ENCODE measurements at regions not wholly inside any gene's neighbourhood (a gene's known extent, or its start where the extent isn't known, plus 50 kb on each side); places are given as distances from the start of the nearest gene placed in this dataset.

DNA sequence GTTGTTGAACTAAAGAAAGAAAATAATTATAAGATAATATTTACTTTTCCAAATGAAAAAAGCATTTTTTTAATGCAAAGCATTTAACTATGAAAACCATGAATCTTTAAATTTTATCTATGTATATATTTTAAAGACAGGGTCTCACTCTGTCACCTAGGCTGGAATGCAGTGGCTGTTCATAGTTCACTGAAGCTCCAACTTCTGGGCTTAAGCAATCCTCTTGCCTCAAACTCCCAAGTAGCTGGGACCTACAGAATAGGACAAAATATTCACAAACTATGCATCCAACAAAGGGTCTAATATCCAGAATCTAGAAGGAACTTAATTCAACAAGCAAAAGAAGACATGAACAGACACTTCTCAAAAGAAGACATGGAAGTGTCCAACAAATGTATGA lies 55.9 kb upstream of the ALB start:
- no peak overlapping the region for H3K4me3 ChIP-seq (ENCODE audit: low read depth, low read length)
- TF ChIP-seq, protein P1, sequence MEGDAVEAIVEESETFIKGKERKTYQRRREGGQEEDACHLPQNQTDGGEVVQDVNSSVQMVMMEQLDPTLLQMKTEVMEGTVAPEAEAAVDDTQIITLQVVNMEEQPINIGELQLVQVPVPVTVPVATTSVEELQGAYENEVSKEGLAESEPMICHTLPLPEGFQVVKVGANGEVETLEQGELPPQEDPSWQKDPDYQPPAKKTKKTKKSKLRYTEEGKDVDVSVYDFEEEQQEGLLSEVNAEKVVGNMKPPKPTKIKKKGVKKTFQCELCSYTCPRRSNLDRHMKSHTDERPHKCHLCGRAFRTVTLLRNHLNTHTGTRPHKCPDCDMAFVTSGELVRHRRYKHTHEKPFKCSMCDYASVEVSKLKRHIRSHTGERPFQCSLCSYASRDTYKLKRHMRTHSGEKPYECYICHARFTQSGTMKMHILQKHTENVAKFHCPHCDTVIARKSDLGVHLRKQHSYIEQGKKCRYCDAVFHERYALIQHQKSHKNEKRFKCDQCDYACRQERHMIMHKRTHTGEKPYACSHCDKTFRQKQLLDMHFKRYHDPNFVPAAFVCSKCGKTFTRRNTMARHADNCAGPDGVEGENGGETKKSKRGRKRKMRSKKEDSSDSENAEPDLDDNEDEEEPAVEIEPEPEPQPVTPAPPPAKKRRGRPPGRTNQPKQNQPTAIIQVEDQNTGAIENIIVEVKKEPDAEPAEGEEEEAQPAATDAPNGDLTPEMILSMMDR (IDR thresholded peaks at IDR 0.05; ENCODE audit: low read depth, low read length): no peak
- no peak for DNase-seq (ENCODE audit: low read depth, low spot score)
- POLR2A ChIA-PET: no interaction called here
- no peaks in the 10 kb centered on the region for H3K27me3 ChIP-seq (ENCODE audit: control insufficient read depth, insufficient read depth, low read length)
- H3K9me3 ChIP-seq (ENCODE audit: control insufficient read depth, insufficient read depth, low read length): no peaks in the 10 kb centered on the region
- H3K27ac ChIP-seq (ENCODE audit: low read depth, low read length): no peak overlapping the region
- CTCF ChIA-PET: no interaction called here

DNA sequence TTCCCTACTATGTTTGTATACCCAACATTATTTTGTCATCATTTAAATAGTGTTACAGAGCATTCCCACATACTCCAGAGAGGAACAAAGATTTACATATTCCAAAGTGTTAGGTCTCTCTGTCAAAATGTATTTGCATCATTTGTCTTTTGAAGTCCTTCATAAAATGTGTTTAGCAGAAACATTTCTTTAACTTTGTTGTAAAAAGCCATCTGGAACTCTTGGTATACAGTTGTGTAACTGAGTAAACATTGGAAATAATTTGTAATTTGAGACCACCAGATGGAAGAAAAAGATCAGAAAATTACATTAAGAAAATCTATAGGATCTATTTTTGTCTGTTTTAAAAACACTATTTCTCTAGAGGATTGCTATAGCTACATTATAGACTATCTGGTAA lies 56.6 kb upstream of the ALB start:
- POLR2A ChIA-PET: no interaction called here
- Histone ChIP-seq H3K27me3 (ENCODE audit: control insufficient read depth, insufficient read depth, low read length) (no peaks in the 10 kb centered on the region), H3K27ac (ENCODE audit: low read depth, low read length) (no peak overlapping the region), H3K9me3 (ENCODE audit: control insufficient read depth, insufficient read depth, low read length) (no peaks in the 10 kb centered on the region), H3K4me3 (ENCODE audit: low read depth, low read length) (no peak overlapping the region)
- DNase-seq (ENCODE audit: low read depth, low spot score): no peak
- TF ChIP-seq, protein P1 (IDR thresholded peaks at IDR 0.05; ENCODE audit: low read depth, low read length): no peak
- CTCF ChIA-PET: no interaction called here

DNA sequence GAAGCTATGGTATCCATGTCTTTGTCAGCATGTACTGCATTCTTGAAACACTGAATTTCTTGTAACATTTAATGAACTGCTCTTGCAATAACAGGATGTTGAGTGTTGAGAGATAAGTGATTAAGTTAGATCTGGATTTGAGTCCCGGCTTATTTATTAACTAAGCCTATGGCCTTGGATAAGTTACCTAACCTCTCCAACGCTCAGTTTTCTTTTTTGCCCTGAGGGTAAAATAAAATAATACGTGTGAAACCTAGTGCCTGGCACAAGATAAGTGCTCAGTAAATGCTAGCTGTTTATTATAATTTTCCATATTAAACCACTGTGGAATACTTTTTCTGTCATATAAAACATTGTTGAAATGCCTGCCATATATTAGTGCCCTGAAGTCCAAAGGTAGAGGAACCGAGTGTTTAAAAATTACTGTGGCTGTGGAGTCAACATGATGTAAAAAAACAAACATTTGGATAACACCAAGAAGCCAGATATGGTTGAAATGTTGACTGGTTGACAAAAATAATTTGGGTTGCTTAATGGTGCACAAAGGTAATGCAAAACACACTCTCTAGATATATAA lies 58.6 kb upstream of the ALB start:
- no peaks in the 10 kb centered on the region for H3K9me3 ChIP-seq (ENCODE audit: control insufficient read depth, insufficient read depth, low read length)
- H3K4me3 ChIP-seq (ENCODE audit: low read depth, low read length): no peak overlapping the region
- TF ChIP-seq, protein P1 (IDR thresholded peaks at IDR 0.05; ENCODE audit: low read depth, low read length): no peak
- ChIA-PET CTCF (interaction anchor here (1.5 kb wide), 1 partner anchor 101 kb away, joined by 4 read pairs; no protein-coding TSS in a partner anchor), POLR2A (no interaction called here)
- no peak overlapping the region for H3K27ac ChIP-seq (ENCODE audit: low read depth, low read length)
- DNase-seq (ENCODE audit: low read depth, low spot score): no peak
- no peaks in the 10 kb centered on the region for H3K27me3 ChIP-seq (ENCODE audit: control insufficient read depth, insufficient read depth, low read length)

DNA sequence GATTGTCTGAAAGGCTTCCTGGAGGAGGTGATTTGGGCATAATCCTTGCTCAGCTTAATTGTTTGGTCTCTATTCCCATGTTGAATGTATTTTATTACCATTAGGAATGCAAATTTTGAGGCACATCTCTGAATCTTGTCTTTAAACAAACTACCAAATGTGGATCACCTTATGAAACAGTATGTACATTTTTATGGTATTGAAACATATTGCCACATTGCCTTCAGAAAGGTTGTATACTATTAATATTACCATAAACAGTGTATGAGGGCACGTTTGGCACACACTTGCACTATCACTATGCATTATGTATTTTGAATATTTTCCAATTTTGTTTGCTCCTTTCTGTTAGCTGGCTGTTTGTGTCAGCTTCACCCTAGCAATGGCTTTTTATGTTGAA lies 60.0 kb upstream of the ALB start:
- no peaks in the 10 kb centered on the region for H3K27me3 ChIP-seq (ENCODE audit: control insufficient read depth, insufficient read depth, low read length)
- H3K27ac ChIP-seq (ENCODE audit: low read depth, low read length): no peak overlapping the region
- ChIA-PET CTCF (interaction anchor here (0.6 kb wide), 1 partner anchor 102 kb away, joined by 4 read pairs; no protein-coding TSS in a partner anchor), POLR2A (no interaction called here)
- H3K9me3 ChIP-seq (ENCODE audit: control insufficient read depth, insufficient read depth, low read length): no peaks in the 10 kb centered on the region
- DNase-seq (ENCODE audit: low read depth, low spot score): no peak
- no peak overlapping the region for H3K4me3 ChIP-seq (ENCODE audit: low read depth, low read length)
- TF ChIP-seq, protein P1 (IDR thresholded peaks at IDR 0.05; ENCODE audit: low read depth, low read length): no peak

DNA sequence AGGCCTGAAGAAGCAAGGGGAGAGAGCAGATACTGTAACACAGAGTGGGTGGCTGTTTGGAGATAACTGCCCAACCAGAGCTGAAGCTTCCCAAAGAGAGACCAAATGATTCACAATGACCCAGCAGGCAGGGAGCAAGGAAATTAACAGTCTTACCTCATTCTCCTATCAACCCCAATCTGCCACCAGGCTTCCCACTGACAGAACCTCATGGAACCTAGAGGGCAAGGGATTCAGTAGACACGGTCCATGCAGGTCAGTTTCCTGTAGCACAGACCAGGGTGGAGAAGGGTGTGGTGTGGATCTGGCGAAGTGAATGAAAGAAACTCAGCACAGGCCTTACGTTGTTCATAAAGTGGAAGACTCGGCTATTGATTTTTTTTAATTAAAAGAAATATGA lies 60.7 kb upstream of the ALB start:
- H3K27ac ChIP-seq (ENCODE audit: low read depth, low read length): no peak overlapping the region
- ChIA-PET POLR2A (no interaction called here), CTCF (interaction anchor here (0.6 kb wide), 1 partner anchor 103 kb away, joined by 4 read pairs; no protein-coding TSS in a partner anchor)
- DNase-seq (ENCODE audit: low read depth, low spot score): no peak
- H3K4me3 ChIP-seq (ENCODE audit: low read depth, low read length): no peak overlapping the region
- H3K27me3 ChIP-seq (ENCODE audit: control insufficient read depth, insufficient read depth, low read length): no peaks in the 10 kb centered on the region
- TF ChIP-seq, protein P1 (IDR thresholded peaks at IDR 0.05; ENCODE audit: low read depth, low read length): no peak
- H3K9me3 ChIP-seq (ENCODE audit: control insufficient read depth, insufficient read depth, low read length): no peaks in the 10 kb centered on the region
